ENCODE measurements at regions not wholly inside any gene's neighbourhood (a gene's known extent, or its start where the extent isn't known, plus 50 kb on each side); places are given as distances from the start of the nearest gene placed in this dataset.
"Not testable (repeated sequence)": the region's sequence is repeated elsewhere in the genome, so short reads cannot be mapped to it uniquely, and the experiment has no call there.

DNA sequence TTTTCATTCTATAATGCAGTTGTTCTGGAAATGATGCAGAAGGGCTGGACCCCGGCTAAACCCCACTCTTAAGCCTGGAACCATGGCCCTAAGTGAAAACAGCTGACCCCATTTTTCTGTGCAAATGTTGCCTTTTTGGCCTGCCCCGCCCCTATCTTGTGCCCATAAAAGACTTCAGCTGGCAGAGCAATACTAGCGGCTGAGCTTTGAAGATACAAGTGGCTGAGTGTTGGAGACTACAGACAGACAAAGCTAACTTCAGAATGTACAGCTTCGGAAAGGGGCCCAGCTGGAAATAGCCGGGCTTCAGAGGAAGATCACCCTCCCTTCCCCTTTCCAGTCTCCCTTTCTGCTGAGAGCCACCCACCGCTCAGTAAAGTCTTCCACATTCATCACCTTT, 258.6 kb upstream of the SPTLC3 start:
- Histone ChIP-seq H3K27ac (no peak overlapping the region), H3K4me3 (no peak overlapping the region)
- no peak for DNase-seq (ENCODE audit: low spot score)
- TF ChIP-seq CTCF (IDR thresholded peaks at IDR 0.05): no peak

GRCh38 chr20:12752900-12753693, 255.7 kb upstream of the SPTLC3 start:
- not testable (repeated sequence) for DNase-seq (ENCODE audit: low spot score); H3K27ac ChIP-seq; H3K4me3 ChIP-seq

DNA sequence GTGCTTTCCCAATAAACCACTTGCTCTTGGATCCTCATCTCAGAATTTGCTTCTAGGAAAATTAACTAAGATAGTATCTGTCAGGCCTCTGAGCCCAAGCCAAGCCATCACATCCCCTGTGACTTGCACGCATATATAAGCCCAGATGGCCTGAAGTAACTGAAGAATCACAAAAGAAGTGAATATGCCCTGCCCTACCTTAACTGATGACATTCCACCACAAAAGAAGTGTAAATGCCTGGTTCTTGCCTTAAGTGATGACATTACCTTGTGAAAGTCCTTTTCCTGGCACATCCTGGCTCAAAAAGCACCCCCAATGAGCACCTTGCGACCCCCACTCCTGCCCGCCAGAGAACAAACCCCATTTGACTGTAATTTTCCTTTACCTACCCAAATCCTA, 255.0 kb upstream of the SPTLC3 start:
- not testable (repeated sequence) for H3K27ac ChIP-seq; H3K4me3 ChIP-seq; DNase-seq (ENCODE audit: low spot score)

GRCh38 chr20:12759493-12759892, 249.3 kb upstream of the SPTLC3 start:
- H3K4me3 ChIP-seq; DNase-seq (ENCODE audit: low spot score); H3K27ac ChIP-seq: not testable (repeated sequence)

- H3K4me3 ChIP-seq: no peak overlapping the region
- no peak for TF ChIP-seq CTCF (IDR thresholded peaks at IDR 0.05)
- no peak overlapping the region for H3K27ac ChIP-seq
- DNase-seq (ENCODE audit: low spot score): no peak
Observed at GRCh38 chr20:12762725-12763124, 246.0 kb upstream of the SPTLC3 start.

- no peak for DNase-seq (ENCODE audit: low spot score)
- H3K27ac ChIP-seq: no peak overlapping the region
- TF ChIP-seq CTCF (IDR thresholded peaks at IDR 0.05): no peak
- no peak overlapping the region for H3K4me3 ChIP-seq
Observed at GRCh38 chr20:12763406-12763805, 245.4 kb upstream of the SPTLC3 start.

DNA sequence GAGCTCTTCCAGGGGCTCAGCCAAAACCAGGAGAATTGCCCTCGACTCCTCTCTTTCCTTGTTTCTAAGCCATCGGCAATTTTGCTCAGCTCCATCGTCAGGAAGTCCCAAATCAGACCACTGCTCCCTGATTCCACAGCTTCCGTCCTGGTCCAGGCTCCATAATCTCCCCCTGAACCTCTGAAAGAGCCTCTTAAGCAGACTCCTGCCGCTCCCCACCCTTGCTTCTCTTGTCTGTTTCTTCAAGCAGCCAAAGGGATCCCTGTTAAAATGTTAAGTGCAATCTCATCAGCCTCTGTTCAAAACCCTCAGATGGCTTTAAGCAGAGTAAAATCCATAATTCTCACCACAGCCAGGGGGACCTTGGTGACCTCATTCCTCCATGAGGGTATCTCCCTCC, 244.7 kb upstream of the SPTLC3 start:
- no peak for DNase-seq (ENCODE audit: low spot score)
- Histone ChIP-seq H3K4me3 (no peak overlapping the region), H3K27ac (no peak overlapping the region)
- TF ChIP-seq CTCF (IDR thresholded peaks at IDR 0.05): no peak

- no peak overlapping the region for H3K4me3 ChIP-seq
- TF ChIP-seq CTCF (IDR thresholded peaks at IDR 0.05): no peak
- no peak overlapping the region for H3K27ac ChIP-seq
- no peak for DNase-seq (ENCODE audit: low spot score)
Observed at GRCh38 chr20:12764851-12765250, 243.9 kb upstream of the SPTLC3 start.

GRCh38 chr20:12773936-12774335, 234.8 kb upstream of the SPTLC3 start:
- no peak for TF ChIP-seq CTCF (IDR thresholded peaks at IDR 0.05)
- H3K27ac ChIP-seq: no peak overlapping the region
- DNase-seq (ENCODE audit: low spot score): no peak
- H3K4me3 ChIP-seq: no peak overlapping the region
